ENCODE measurements at regions not wholly inside any gene's neighbourhood (a gene's known extent, or its start where the extent isn't known, plus 50 kb on each side); places are given as distances from the start of the nearest gene placed in this dataset.
A peak's percentile ranks its signal among the peaks of the same experiment; 100 is the strongest.

- TF ChIP-seq CTCF (IDR thresholded peaks at IDR 0.05; ENCODE audit: low read length) (peak; percentile 43; the same call in 1 of the 2 replicates), EZH2 (IDR thresholded peaks at IDR 0.05; ENCODE audit: borderline replicate concordance, low read length) (no peak)
These were observed 81.6 kb upstream of the IRF2BP2 start for GRCh38 chr1:234691567-234691966.
